NCI-H1092 treated with DMSO at 0.1 percent for 48 hours (cell line): ENCODE measurements at regions not wholly inside any gene's neighbourhood (a gene's known extent, or its start where the extent isn't known, plus 50 kb on each side); places are given as distances from the start of the nearest gene placed in this dataset.

Experiments
- DNase-seq: peaks from one replicate; lab custom pipeline; 2025; lab: John Stamatoyannopoulos, UW

- no peak for DNase-seq
These were observed 519.1 kb downstream of the IQCM start for GRCh38 chr4:149296503-149296902.

GRCh38 chr4:149296084-149296483 lies 519.6 kb downstream of the IQCM start:
- no peak for DNase-seq

DNA sequence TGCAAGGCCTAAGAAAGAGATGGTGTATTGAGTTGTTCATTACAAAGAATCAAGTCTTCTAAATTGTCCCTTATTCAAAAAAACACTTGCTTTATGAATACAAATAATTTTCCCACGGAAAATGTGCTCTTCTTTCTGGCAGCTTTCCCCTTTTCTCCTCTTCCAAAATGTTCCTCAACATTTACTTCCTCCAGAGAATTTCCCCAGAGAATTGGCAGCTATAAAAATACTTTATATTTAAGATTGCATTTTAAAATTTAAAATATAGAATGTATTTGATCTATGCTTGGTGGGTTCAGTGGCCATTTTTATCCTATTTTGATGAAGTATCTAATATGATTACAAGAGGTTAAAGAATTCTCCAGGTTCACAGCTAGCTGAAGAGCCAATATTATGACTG lies 521.0 kb downstream of the IQCM start:
- DNase-seq: no peak

GRCh38 chr4:149293046-149293649 lies 522.5 kb downstream of the IQCM start:
- DNase-seq: no peak

DNA sequence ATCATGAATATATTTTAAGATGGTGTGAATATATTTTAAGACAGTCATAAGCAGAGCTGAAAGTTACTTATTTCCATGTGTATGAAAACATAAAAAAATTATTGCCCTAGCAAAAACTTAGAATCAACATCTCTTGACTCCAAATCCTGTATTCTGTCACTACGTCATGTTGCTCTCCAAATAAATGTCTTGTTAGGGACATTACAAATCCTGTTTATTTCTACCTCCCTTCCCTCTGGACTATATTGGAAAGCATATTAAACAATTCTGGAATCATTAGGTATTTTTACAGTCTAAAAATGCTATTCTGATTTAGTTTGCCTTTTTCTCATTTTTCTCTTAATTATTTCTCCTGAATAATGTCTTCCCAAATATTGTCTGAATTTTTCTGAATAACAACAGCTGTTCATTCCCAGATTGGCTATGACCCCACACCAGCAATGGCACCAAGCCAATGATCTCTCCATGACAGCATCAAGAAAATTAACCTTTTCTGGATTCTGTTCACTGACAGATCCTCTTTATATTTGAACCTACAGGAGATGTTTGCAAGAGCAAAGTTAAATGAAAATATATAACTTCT lies 523.1 kb downstream of the IQCM start:
- DNase-seq: no peak

- DNase-seq: no peak
These were observed 524.2 kb downstream of the IQCM start for GRCh38 chr4:149291463-149291862.

- no peak for DNase-seq
These were observed 534.8 kb downstream of the IQCM start for GRCh38 chr4:149280806-149281205.

- no peak for DNase-seq
These were observed 535.9 kb downstream of the IQCM start for GRCh38 chr4:149279776-149280175.

DNA sequence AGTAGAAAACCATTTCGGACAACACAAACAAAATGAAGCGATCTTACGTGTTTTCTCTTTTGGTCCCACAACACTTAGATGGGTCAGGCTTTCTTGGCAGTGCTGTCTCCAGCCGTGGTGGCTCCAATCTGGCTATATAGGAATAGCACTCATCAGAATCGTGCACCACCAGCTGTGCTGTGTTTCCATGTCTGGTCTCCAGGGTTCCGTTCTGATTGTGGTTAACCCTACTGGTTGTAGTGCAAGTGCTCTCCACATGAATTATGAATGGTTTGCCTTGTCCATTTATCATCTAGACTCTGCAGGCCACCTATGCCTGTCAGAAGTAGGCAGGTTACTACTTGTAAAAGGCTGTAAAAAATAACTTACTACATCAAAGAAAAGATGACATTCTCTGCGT lies 536.3 kb downstream of the IQCM start:
- no peak for DNase-seq

- DNase-seq: no peak
These were observed 537.9 kb downstream of the IQCM start for GRCh38 chr4:149277705-149278104.

- no peak for DNase-seq
These were observed 545.8 kb downstream of the IQCM start for GRCh38 chr4:149269835-149270234.

GRCh38 chr4:149266301-149266700 lies 549.3 kb downstream of the IQCM start:
- no peak for DNase-seq

- no peak for DNase-seq
These were observed 550.0 kb downstream of the IQCM start for GRCh38 chr4:149265645-149266044.

- DNase-seq: peak; percentile 1
These were observed 551.4 kb downstream of the IQCM start for GRCh38 chr4:149264093-149264733.

GRCh38 chr4:149248191-149248764 lies 567.4 kb downstream of the IQCM start:
- no peak for DNase-seq

- DNase-seq: no peak
These were observed 568.5 kb downstream of the IQCM start for GRCh38 chr4:149247164-149247563.

DNA sequence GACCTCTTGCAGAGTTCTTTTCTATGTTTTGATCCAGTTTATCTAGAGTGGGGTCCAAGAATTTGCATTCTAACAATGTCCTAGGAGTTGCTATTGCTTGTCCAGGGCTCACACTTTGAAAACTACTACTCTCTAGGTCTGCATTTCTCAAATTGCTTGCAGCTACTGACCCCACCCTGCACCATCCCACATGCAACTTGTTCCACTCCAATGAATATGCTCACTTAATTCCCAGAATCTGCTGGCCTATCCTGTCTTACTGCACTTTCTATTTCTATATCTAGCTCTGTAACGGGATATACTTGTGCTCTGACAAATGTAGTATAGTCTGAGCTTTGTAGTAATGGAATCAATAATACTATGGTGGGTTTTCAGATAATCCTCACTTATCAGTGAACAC lies 570.3 kb downstream of the IQCM start:
- no peak for DNase-seq

DNA sequence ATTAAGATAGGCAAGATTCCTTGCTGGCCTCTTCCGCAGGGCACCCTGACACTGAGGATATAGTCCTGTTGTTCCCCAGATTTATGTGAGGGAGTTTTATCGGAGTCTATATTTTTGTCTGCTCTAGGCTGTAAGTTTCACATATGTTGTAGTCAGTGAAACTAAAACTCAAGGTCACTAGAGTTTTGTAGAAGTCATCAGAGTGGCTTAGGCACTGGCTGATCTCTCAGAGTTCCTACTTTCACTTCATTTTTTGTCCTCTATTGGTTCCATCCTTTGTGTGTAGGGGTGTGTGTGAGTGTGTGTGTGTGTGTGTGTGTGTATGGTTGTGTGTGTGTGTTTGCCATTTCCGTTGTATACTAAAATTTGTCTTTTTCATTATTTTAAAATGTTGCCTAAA lies 577.5 kb downstream of the IQCM start:
- DNase-seq: no peak

DNA sequence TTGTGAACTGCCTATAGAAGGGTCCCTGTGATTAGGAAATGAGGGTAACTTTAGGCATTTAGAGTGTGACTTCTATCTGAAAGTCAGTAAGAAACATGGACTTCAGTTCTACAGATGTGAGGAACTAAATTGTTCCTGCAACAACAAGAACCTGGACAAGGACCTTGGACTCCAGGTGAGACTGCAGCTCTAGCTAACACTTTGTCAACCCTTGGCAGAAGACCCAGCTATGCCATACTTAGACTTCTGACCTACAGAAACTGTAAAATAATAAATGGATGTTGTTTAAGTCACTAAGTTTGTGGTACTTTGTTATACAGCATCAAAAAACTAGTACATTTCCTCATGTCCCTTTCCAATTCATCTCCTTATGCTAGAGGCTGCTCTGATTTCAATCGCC lies 580.8 kb downstream of the IQCM start:
- no peak for DNase-seq

- DNase-seq: no peak
These were observed 592.0 kb downstream of the IQCM start for GRCh38 chr4:149223659-149224058.

DNA sequence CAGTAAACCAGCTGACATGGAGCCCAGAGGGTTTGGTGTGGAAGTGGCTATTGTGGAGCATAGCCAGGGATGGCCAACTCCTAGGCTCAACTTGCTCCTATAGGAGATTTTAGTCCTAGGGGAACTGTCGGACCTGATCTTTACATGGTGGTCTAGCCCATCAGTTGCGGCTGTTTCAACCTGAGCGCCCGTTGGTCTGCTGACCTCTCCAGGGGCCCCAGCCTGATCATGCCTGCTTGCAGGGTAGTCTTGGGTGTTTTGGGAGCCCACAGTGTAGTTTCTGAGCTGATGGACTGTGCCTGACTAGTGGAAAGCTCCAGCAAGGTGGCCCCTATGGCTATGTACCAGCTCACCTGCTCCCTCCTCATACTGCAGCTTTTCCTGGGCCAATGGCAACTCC lies 597.0 kb downstream of the IQCM start:
- DNase-seq: no peak

DNA sequence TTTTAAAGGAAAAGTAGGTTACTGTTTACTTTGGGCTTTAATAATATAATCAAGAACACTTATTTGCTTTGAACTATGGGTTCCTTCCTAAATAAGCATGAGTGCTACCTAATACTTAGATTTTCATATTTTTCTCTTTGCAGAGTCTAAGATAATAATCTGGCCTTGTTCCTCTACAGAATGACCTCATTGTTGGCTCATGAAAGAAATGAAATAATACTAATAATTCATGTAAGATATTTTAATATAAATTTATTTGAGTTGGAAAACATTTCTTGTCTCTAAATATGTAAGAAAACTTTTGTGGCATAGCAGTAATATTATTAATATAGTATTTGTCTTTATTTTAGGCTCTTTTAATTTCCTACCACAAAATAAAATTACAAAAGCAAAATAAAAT lies 601.3 kb downstream of the IQCM start:
- no peak for DNase-seq

DNA sequence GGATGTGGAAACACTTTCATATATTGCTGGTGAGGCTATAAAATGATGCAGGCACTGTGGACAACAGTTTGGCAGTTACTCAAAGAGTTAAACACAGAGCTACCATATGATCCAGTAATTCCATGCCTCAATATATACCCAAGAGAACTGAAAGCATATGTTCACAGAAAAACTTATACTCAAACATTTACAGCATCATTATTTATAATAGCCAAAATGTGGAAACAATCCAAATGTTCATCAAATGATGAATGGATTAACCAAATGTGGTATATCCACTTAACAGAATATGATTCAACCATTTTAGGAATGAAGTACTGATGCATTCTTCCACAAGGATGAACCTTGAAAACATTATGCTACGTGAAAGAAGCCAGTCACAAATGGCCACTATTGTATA lies 603.8 kb downstream of the IQCM start:
- DNase-seq: no peak
